ENCODE measurements at regions not wholly inside any gene's neighbourhood (a gene's known extent, or its start where the extent isn't known, plus 50 kb on each side); places are given as distances from the start of the nearest gene placed in this dataset.
"Not testable (repeated sequence)": the region's sequence is repeated elsewhere in the genome, so short reads cannot be mapped to it uniquely, and the experiment has no call there.

DNA sequence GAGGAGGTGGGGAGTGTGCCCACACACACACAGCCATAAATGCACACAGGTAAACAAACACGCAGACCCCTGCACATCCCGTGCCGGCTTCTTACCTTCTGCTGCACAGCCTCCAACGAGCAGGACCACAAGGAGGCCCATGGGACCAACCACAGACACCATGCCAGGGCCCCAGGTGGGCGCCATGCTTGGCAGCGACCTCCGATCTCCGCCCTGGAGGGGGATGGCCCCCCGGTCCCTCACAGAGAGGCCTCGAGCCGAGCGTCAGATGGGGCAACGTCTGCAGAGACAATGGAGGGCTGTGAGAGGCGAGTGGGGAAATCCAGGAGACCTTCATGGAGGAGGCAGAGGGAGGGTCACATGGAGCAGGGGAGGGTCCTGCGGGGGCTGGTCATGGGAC is 54.7 kb downstream of the PTPRS start:
- Histone ChIP-seq H3K27me3 (no peaks in the 10 kb centered on the region), H3K4me1 (ENCODE audit: low read depth) (no peaks in the 10 kb centered on the region), H3K36me3 (peaks cover 12% of the 10 kb centered on the region), H3K27ac (no peak overlapping the region), H3K9me3 (ENCODE audit: low read depth) (no peaks in the 10 kb centered on the region), H3K4me3 (no peak overlapping the region)
- TF ChIP-seq, protein P1, sequence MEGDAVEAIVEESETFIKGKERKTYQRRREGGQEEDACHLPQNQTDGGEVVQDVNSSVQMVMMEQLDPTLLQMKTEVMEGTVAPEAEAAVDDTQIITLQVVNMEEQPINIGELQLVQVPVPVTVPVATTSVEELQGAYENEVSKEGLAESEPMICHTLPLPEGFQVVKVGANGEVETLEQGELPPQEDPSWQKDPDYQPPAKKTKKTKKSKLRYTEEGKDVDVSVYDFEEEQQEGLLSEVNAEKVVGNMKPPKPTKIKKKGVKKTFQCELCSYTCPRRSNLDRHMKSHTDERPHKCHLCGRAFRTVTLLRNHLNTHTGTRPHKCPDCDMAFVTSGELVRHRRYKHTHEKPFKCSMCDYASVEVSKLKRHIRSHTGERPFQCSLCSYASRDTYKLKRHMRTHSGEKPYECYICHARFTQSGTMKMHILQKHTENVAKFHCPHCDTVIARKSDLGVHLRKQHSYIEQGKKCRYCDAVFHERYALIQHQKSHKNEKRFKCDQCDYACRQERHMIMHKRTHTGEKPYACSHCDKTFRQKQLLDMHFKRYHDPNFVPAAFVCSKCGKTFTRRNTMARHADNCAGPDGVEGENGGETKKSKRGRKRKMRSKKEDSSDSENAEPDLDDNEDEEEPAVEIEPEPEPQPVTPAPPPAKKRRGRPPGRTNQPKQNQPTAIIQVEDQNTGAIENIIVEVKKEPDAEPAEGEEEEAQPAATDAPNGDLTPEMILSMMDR (IDR thresholded peaks at IDR 0.05; ENCODE audit: low read depth, low read length) = no peak
- DNase-seq (ENCODE audit: low read depth in 1 of 2, low spot score in 1 of 2) = no peak

DNA sequence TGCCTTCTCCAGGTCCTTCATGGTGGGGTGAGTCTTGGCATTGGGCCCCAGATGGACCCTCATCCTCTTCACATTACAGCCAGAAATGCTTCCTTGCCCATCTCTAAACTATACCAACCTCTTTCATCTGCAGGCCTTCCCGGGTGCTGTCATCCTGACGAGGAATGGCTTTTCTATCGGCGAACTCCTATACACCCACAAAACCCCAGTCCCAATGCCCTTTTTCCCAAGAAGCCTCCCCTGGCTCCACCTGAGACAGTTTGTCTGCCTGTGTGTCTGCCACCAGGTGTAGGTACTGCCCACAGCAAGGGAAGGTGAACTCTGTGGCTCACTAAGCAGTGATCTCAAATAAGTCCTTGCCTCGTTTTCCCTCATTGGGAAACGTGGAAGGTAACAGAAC is 55.3 kb downstream of the PTPRS start:
- Histone ChIP-seq H3K4me3 (no peak overlapping the region), H3K9me3 (ENCODE audit: low read depth) (no peaks in the 10 kb centered on the region), H3K27ac (no peak overlapping the region), H3K4me1 (ENCODE audit: low read depth) (no peaks in the 10 kb centered on the region), H3K27me3 (no peaks in the 10 kb centered on the region), H3K36me3 (peaks cover 12% of the 10 kb centered on the region)
- TF ChIP-seq, protein P1 (IDR thresholded peaks at IDR 0.05; ENCODE audit: low read depth, low read length) = no peak
- no peak for DNase-seq (ENCODE audit: low read depth in 1 of 2, low spot score in 1 of 2)

DNA sequence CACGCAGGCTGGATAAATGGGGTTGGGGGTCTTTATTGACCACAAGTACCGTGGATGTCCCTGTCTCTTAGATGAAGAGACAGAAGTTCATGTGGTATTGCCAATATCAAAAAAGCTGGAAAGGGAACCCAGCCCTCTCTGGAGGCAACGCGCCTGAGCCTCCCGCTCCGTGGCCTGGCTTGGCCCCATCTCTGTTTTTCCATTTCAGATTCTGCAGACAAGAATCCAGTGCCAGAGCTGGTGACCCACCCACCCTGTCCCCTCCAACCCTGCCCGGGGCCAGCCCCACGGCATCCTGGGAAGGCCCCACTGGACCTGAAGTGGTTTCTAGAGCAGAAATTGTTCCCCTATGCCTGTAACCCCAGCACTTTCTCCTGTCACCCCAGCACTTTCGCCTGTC is 57.7 kb downstream of the PTPRS start:
- TF ChIP-seq, protein P1 (IDR thresholded peaks at IDR 0.05; ENCODE audit: low read depth, low read length) = no peak
- no peak for DNase-seq (ENCODE audit: low read depth in 1 of 2, low spot score in 1 of 2)
- H3K27me3 ChIP-seq = no peaks in the 10 kb centered on the region
- no peak overlapping the region for H3K4me3 ChIP-seq
- no peak overlapping the region for H3K27ac ChIP-seq
- no peaks in the 10 kb centered on the region for H3K4me1 ChIP-seq (ENCODE audit: low read depth)
- no peaks in the 10 kb centered on the region for H3K9me3 ChIP-seq (ENCODE audit: low read depth)
- peaks cover 12% of the 10 kb centered on the region for H3K36me3 ChIP-seq

DNA sequence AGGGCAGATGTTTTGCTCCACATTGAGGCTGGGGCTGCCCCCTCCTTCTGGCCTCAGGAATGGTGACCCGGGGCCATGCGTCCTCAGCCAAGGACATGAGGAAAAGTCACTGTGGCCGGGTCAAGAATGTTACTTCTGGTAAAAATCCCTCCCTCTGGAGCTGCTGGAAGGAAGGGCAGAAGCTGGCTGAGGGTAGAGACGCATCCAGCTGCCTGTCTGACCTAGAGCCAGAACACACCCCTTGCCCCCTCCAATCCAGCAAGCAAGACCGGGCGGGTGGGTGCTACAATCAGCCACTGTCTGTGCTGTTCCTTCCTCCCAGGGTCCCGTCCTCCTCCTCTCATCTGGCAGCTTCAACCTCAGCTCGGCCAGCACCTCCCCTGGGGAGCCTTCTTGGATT is 59.0 kb downstream of the PTPRS start:
- Histone ChIP-seq H3K27ac (no peak overlapping the region), H3K36me3 (peaks cover 12% of the 10 kb centered on the region), H3K4me1 (ENCODE audit: low read depth) (no peaks in the 10 kb centered on the region), H3K4me3 (no peak overlapping the region), H3K27me3 (no peaks in the 10 kb centered on the region), H3K9me3 (ENCODE audit: low read depth) (no peaks in the 10 kb centered on the region)
- TF ChIP-seq, protein P1 (IDR thresholded peaks at IDR 0.05; ENCODE audit: low read depth, low read length) = no peak
- peak in 1 of 2 donors; percentile 57 for DNase-seq (ENCODE audit: low read depth in 1 of 2, low spot score in 1 of 2)

DNA sequence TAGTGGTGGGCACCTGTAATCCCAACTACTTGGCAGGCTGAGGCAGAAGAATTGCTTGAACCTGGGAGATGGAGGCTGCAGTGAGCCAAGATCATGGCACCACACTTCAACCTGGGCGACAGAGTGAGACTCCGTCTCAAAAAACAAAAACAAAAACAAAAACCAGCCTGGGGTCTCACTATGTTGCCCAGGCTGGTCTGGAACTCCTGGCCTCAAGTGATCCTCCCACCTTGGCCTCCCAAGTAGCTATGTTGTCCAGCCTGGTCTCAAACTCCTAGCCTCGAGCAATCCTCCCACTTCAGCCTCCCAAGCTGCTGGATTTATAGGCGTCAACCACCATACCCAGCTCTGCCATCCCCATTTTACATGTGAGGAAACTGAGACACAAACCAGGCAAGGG is 64.9 kb downstream of the PTPRS start:
- not testable (repeated sequence) for H3K9me3 ChIP-seq (ENCODE audit: low read depth); H3K27me3 ChIP-seq; H3K27ac ChIP-seq; DNase-seq (ENCODE audit: low read depth in 1 of 2, low spot score in 1 of 2); H3K4me1 ChIP-seq (ENCODE audit: low read depth); H3K4me3 ChIP-seq
- peaks cover 27% of the 10 kb centered on the region for H3K36me3 ChIP-seq

DNA sequence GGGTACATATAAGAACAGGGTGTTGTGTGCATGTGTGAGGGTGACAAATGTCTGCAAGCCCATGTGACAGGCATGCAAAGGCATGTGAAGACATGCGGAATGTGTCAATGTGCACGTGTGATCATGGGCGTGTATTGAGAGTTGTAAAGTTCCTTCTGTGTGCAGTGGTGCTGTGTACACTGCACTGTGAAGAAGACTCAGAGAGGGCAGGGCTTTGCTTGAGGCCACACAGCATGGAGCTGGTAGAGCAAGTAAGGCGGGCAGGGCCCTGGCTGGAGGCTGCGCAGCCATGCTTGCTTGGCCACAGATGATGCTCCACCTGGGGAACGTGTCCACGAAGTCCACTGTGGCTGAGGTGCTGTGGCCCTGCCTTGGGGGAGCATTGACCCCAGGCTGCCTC is 66.8 kb downstream of the PTPRS start:
- TF ChIP-seq, protein P1 (IDR thresholded peaks at IDR 0.05; ENCODE audit: low read depth, low read length) = no peak
- H3K36me3 ChIP-seq = peaks cover 27% of the 10 kb centered on the region

More for the DNA sequence above, 66.8 kb downstream of the PTPRS start:
- DNase-seq (ENCODE audit: low read depth in 1 of 2, low spot score in 1 of 2) = no peak
- no peaks in the 10 kb centered on the region for H3K9me3 ChIP-seq (ENCODE audit: low read depth)
- no peak overlapping the region for H3K4me3 ChIP-seq
- H3K27ac ChIP-seq = no peak overlapping the region
- no peaks in the 10 kb centered on the region for H3K27me3 ChIP-seq
- no peaks in the 10 kb centered on the region for H3K4me1 ChIP-seq (ENCODE audit: low read depth)
